Activated CD4-positive, alpha-beta T cell treated with anti-CD3 and anti-CD28 coated beads, Interleukin-10, Interleukin-2, amounts not matched to agents 100 ng/mL and 50 ng/mL, durations not matched to agents 16 hours and 8 hours (primary cell): ENCODE measurements at regions not wholly inside any gene's neighbourhood (a gene's known extent, or its start where the extent isn't known, plus 50 kb on each side); places are given as distances from the start of the nearest gene placed in this dataset.
"Not testable (repeated sequence)": the region's sequence is repeated elsewhere in the genome, so short reads cannot be mapped to it uniquely, and the experiment has no call there.

Experiments
- DNase-seq: peaks from one replicate; pipeline ENCODE4 v3.0.0-alpha.2; 2020

DNA sequence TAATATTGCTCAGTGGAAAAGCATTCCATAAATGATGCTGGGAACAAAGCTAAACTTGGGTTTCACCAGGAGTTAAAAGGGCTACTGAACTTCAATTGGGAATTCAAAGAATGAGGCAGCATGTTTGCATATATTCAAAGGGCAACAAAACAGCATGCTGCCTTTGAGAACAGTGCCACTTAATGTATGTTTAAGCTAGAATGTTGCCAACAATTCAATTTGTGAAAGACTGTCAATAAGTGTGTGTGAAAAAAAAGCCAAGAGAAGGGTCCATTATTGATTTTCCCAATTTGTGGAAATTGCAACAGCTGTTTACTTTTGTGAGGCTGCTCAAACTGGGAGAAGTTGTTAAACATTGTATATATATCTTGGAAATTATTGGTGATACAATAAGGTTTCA is 701.9 kb upstream of the ACTRT1 start:
- no peak for DNase-seq

GRCh38 chrX:128739539-128739938 is 687.3 kb upstream of the ACTRT1 start:
- no peak for DNase-seq

- no peak for DNase-seq
Observed at GRCh38 chrX:128728943-128729342, 676.7 kb upstream of the ACTRT1 start.

DNA sequence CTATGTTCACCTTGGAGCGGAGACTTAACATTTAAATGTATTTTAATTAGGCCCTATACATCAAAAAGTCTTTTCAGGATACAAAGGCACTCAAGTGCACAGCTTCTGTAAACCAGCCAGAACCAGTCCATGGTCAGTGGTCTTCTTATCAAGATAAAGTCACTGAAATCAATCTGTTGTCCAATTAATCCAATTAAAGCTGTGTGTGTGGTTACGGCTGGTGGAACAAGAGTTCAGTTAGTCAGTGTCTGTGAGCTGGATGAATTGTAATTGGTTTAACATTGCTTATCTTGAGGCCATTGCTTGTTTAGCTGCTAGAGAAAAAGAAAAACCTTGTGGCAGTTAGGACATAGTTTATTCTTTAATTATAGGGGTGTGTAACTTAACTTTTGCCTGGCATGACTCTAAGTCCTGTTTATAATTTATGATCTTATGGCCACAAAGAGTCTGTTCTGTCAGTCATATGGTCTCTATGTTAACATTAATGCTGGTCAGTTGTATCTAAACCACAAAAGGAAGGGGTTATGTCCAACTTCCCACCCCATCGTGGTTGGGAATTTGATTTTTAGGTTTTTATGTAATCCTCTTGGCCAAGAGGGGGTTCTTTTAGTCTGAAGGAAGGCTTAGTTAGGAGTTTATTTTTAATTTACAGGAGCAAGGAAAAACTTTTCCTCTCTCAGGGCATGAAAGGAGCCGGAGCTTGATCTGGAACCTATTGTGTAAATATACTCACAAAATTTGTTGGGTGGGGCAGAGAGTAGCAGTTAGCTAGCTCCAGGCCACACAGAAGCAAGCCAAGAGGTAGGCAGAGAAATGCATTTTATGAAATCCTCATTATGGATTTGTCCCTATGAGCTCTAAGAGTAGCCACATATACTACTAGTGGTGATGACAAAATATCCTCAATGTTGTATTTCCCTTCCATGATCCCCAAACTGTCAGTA is 665.7 kb upstream of the ACTRT1 start:
- DNase-seq: no peak

GRCh38 chrX:128714425-128714824 is 662.2 kb upstream of the ACTRT1 start:
- no peak for DNase-seq

GRCh38 chrX:128699716-128700285 is 647.6 kb upstream of the ACTRT1 start:
- no peak for DNase-seq

DNA sequence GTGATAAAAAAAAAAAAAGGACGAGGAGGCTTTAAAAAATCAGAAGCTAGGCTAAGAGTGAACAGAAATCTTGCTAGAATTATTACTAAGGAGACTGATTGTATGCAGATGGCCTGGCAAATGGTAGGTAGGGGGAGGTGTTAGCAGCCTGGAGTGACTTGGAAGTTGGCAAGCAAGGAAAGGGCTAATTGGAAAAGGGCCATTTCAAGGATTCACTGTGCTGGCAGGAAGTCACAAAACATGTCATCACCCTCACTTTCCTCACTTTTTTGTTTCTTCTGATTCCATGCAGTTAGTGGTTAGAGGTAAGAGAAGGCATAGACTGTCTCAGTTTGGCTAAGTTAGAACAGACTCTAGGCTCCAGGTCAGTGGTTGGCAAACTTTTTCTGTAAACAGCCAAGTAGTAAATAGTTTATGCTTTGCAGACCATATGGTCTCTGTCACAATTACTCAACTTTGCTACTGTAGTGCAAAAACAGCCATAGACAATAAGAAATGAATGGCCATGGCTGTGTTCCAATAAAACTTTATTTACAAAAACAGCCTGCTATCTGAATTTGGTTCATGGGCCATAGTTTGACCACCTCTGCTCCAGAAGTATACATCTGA is 646.5 kb upstream of the ACTRT1 start:
- DNase-seq: no peak

DNA sequence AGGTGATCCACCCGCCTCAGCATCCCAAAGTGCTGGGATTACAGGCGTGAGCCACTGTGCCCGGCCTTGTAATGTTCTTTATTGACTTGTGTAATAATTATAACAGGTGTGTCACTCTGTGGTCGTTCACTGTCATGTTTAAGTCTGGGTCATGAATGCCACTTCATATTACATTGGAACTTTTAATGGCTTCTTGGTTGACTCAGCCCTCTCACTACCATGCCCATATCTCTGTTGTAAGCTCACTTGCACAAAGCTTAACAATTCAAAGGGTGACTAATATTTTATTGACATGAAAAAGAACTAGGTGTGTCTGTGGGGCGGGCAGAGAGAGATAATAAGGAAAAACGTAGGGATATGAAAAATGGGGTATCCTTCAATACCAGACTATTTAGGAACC is 639.7 kb upstream of the ACTRT1 start:
- no peak for DNase-seq

GRCh38 chrX:128685387-128685786 is 633.2 kb upstream of the ACTRT1 start:
- DNase-seq: no peak

DNA sequence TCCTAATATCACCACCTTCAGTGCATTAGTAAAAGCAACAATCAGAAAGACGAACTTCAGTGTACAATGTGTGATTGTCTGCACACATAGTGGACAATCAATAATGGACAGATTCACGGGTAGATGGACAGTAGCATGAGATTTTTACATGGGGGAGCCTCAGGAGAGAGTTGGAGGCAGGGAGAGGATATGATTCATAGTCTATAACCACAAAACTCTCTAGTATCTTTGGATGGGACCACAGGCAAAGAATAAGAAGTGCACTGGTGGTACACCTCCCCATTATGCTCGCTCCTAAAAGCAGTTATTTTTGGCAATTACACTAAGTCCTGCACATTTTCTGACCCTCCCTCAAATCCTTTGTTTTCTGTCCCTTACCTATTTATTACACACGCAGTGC is 624.4 kb upstream of the ACTRT1 start:
- DNase-seq: no peak

- DNase-seq: not testable (repeated sequence)
Observed at GRCh38 chrX:128674326-128675086, 622.3 kb upstream of the ACTRT1 start.

GRCh38 chrX:128664211-128664610 is 612.0 kb upstream of the ACTRT1 start:
- no peak for DNase-seq

GRCh38 chrX:128653524-128654060 is 601.4 kb upstream of the ACTRT1 start:
- DNase-seq: no peak

DNA sequence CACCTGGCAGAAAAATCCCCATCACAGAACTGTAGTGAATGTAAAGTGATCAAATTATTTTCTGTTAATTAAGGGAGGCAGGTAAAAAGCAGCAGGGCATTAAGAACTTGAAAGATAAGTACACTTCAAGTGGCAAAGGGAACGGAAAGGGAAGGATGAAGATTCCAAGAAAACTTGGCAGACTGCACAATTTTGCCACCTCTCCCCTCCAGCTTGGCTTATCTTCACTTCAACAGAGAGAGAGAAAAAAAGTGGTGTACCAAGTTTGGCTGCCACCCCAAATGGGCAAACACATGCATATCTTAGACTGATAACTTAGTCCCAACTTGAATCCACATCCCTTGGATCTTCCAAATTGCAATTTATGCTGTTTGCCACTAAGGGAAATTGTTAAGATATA is 598.1 kb upstream of the ACTRT1 start:
- DNase-seq: no peak

DNA sequence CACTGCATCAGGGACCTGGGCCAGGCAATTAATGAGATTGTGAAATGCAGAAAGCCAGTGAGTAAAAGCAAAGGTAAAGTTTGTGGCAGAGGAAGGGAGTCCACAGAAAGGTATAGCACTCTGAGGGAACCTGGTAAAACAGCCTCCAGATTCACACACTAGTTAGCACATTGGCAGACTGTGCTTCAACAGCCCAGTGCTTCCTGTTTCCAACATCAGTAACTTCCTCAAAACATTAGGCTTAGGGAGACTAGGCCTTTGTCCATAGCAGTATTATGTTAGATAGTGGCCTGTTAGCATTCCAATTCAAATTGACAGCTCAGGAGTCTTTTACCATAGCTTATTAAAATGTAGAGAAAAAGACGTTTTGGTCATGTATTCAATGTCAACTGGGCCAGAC is 582.6 kb upstream of the ACTRT1 start:
- no peak for DNase-seq

DNA sequence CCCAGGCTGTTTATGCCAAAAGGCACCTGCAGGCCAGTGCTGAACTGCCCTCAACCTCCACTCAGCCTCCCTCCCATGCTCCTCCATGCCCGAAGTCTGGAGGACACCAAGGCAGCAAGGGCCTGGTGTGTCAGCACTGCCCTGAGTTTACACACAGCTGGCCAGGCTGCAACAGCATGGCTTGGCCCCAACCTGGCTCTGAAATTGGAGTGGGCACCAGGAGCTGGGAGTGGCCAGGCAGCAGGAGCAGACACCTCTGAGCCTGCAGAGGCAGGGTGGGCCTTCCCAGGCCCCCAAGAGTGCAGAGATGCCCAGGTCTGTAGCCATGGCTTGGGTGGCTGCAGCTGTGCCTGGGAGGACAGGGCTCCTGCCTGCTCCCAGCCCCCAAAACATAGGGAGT is 571.2 kb upstream of the ACTRT1 start:
- DNase-seq: no peak

- no peak for DNase-seq
Observed at GRCh38 chrX:128622296-128622695, 570.1 kb upstream of the ACTRT1 start.

GRCh38 chrX:128619490-128619889 is 567.3 kb upstream of the ACTRT1 start:
- no peak for DNase-seq

GRCh38 chrX:128616933-128617332 is 564.7 kb upstream of the ACTRT1 start:
- DNase-seq: no peak

GRCh38 chrX:128606817-128607216 is 554.6 kb upstream of the ACTRT1 start:
- not testable (repeated sequence) for DNase-seq

DNA sequence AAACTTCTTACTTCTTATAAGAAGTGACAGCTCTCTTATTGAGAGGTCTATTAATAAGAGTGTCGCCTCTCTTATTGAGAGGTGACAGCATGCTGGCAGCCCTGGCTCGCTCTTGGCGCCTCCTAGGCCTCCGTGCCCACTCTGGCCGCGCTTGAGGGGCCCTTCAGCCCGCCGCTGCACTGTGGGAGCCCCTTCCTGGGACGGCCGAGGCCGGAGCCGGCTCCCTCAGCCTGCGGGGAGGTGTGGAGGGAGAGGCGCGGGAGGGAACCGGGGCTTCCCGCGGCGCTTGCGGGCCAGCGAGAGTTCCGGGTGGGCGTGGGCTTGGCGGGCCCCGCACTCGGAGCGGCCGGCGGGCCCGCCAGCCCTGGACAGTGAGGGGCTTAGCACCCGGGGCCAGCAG is 554.2 kb upstream of the ACTRT1 start:
- not testable (repeated sequence) for DNase-seq

DNA sequence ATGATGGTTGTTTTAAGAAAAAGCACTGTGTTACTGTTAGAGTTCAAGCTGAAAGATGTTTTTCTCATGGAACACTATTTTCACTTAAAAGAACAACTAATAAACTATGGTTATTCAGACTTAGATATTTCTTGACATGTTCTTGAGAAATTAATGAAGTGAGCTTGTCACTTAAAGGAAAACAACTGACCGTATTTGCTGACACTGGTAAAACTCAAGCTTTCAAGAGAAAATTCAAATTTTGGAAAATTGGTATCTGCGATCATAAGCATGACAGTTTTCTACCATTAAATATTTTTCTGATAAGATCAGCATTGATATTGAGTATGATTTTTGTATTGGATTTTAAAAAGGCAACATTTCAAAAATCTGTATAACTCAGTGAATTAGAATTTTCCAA is 549.5 kb upstream of the ACTRT1 start:
- no peak for DNase-seq

GRCh38 chrX:128599632-128600031 is 547.4 kb upstream of the ACTRT1 start:
- DNase-seq: no peak
